ENCODE measurements at regions not wholly inside any gene's neighbourhood (a gene's known extent, or its start where the extent isn't known, plus 50 kb on each side); places are given as distances from the start of the nearest gene placed in this dataset.
A peak's percentile ranks its signal among the peaks of the same experiment; 100 is the strongest.

GRCh38 chr1:221437926-221438325, 304.0 kb downstream of the DUSP10 start:
- Histone ChIP-seq H3K27ac (ENCODE audit: insufficient read depth, low read depth, low read length) (no peak overlapping the region), H3K9me3 (replicated peaks; ENCODE audit: control insufficient read depth, insufficient read depth, low read length) (no peaks in the 10 kb centered on the region), H3K27me3 (ENCODE audit: control insufficient read depth in 2 of 2, insufficient read depth in 2 of 2, low read length in 2 of 2) (no peaks in the 10 kb centered on the region), H3K9ac (replicated peaks; ENCODE audit: extremely low read depth, insufficient read depth, low read length) (no peak overlapping the region), H2AFZ (ENCODE audit: low read depth, low read length) (no peak overlapping the region), H3K4me3 (replicated peaks in 1 of 3; ENCODE audit: insufficient read depth in 1 of 3, low read depth in 1 of 3, low read length in 3 of 3) (no peak overlapping the region), H3K9me1 (replicated peaks; ENCODE audit: control insufficient read depth, extremely low read depth, insufficient read depth, low read length) (no peaks in the 10 kb centered on the region), H3K4me2 (ENCODE audit: insufficient read depth, low read length) (no peak overlapping the region), H3K4me1 (ENCODE audit: control insufficient read depth, extremely low read depth, insufficient read depth, low read length) (peaks cover 31% of the 10 kb centered on the region), H3K36me3 (ENCODE audit: control insufficient read depth in 2 of 2, extremely low read depth in 1 of 2, insufficient read depth in 2 of 2, low read length in 2 of 2) (no peaks in the 10 kb centered on the region), H4K20me1 (replicated peaks; ENCODE audit: control insufficient read depth, extremely low read depth, insufficient read depth, low read length) (no peaks in the 10 kb centered on the region), H3K79me2 (ENCODE audit: control insufficient read depth, insufficient read depth, low read length) (no peaks in the 10 kb centered on the region)
- no peak for TF ChIP-seq JUN (IDR thresholded peaks at IDR 0.05; ENCODE audit: borderline replicate concordance, insufficient read depth, insufficient read length, low read depth)
- peak; percentile 29 for TF ChIP-seq GATA2 (IDR thresholded peaks at IDR 0.05; ENCODE audit: insufficient read depth, insufficient read length, low read depth, low read length)
- POLR2A ChIA-PET = no interaction called here
- FAIRE-seq = no peak
- dilution Hi-C loops (cut with MboI; ENCODE audit: extremely low pct_ligation_motif_present, low sequenced_read_pairs) (no loop called here), intact Hi-C loops (cut with micrococcal nuclease) (loop anchor here (2.0 to 5.0 kb wide), 4 partner anchors 156 to 447 kb away; no protein-coding TSS in a partner anchor)
- DNase-seq (ENCODE audit: low read depth, low spot score) = no peak
- CTCF ChIA-PET = interaction anchor here (1.2 to 1.6 kb wide), 3 partner anchors 165 to 563 kb away, joined by 3 to 15 read pairs (median 5); no protein-coding TSS in a partner anchor
- no TSS peak for BruUV-seq (replicated peaks)

- Histone ChIP-seq H3K27ac (ENCODE audit: insufficient read depth, low read depth, low read length) (peak overlapping the region; percentile 86), H4K20me1 (replicated peaks; ENCODE audit: control insufficient read depth, extremely low read depth, insufficient read depth, low read length) (no peaks in the 10 kb centered on the region), H3K9me3 (replicated peaks; ENCODE audit: control insufficient read depth, insufficient read depth, low read length) (no peaks in the 10 kb centered on the region), H3K4me1 (ENCODE audit: control insufficient read depth, extremely low read depth, insufficient read depth, low read length) (peaks cover 31% of the 10 kb centered on the region), H3K36me3 (ENCODE audit: control insufficient read depth in 2 of 2, extremely low read depth in 1 of 2, insufficient read depth in 2 of 2, low read length in 2 of 2) (no peaks in the 10 kb centered on the region), H3K9ac (replicated peaks; ENCODE audit: extremely low read depth, insufficient read depth, low read length) (peak overlapping the region; percentile 66), H3K27me3 (ENCODE audit: control insufficient read depth in 2 of 2, insufficient read depth in 2 of 2, low read length in 2 of 2) (no peaks in the 10 kb centered on the region), H3K4me3 (replicated peaks in 1 of 3; ENCODE audit: insufficient read depth in 1 of 3, low read depth in 1 of 3, low read length in 3 of 3) (no peak overlapping the region), H3K9me1 (replicated peaks; ENCODE audit: control insufficient read depth, extremely low read depth, insufficient read depth, low read length) (no peaks in the 10 kb centered on the region), H3K4me2 (ENCODE audit: insufficient read depth, low read length) (peak overlapping the region; percentile 49), H2AFZ (ENCODE audit: low read depth, low read length) (no peak overlapping the region), H3K79me2 (ENCODE audit: control insufficient read depth, insufficient read depth, low read length) (no peaks in the 10 kb centered on the region)
- CTCF ChIA-PET = interaction anchor here (0.5 to 1.6 kb wide), 7 partner anchors 37 to 1016 kb away, joined by 3 to 15 read pairs (median 5); no protein-coding TSS in a partner anchor
- peak; percentile 87 for DNase-seq (ENCODE audit: low read depth, low spot score)
- no peak for TF ChIP-seq POLR2A (IDR thresholded peaks at IDR 0.05; ENCODE audit: low read depth, low read length)
- no peak for TF ChIP-seq MYC (IDR thresholded peaks at IDR 0.05; ENCODE audit: low read depth, low read length)
- no peak for TF ChIP-seq CTCF (IDR thresholded peaks at IDR 0.05; ENCODE audit: extremely low read depth in 1 of 2, insufficient read depth in 1 of 2, low read depth in 1 of 2, low read length in 2 of 2)
- peak; percentile 82 for TF ChIP-seq JUN (IDR thresholded peaks at IDR 0.05; ENCODE audit: borderline replicate concordance, insufficient read depth, insufficient read length, low read depth)
- no peak for TF ChIP-seq EZH2 (IDR thresholded peaks at IDR 0.05; ENCODE audit: borderline replicate concordance, low read depth, low read length, severe bottlenecking)
- TF ChIP-seq FOS (IDR thresholded peaks at IDR 0.05; ENCODE audit: borderline replicate concordance, insufficient read depth, low read length) = peak; percentile 98
- peak; percentile 78 for TF ChIP-seq GATA2 (IDR thresholded peaks at IDR 0.05; ENCODE audit: insufficient read depth, insufficient read length, low read depth, low read length)
- peak; percentile 57 for TF ChIP-seq POLR2AphosphoS5 (IDR thresholded peaks at IDR 0.05; ENCODE audit: insufficient read depth, low read depth, low read length)
- TF ChIP-seq MAX (IDR thresholded peaks at IDR 0.05; ENCODE audit: insufficient read depth, insufficient read length) = no peak
- dilution Hi-C loops (cut with MboI; ENCODE audit: extremely low pct_ligation_motif_present, low sequenced_read_pairs) (no loop called here), intact Hi-C loops (cut with micrococcal nuclease) (loop anchor here (1.0 to 5.0 kb wide), 5 partner anchors 28 to 448 kb away; no protein-coding TSS in a partner anchor)
- POLR2A ChIA-PET = no interaction called here
- FAIRE-seq = peak; percentile 80
- TSS peak; percentile 60 for BruUV-seq (replicated peaks)
These were observed 302.7 kb downstream of the DUSP10 start for GRCh38 chr1:221439008-221439746.
